HEK293 (cell line): ENCODE measurements at regions not wholly inside any gene's neighbourhood (a gene's known extent, or its start where the extent isn't known, plus 50 kb on each side); places are given as distances from the start of the nearest gene placed in this dataset.

Source experiments
- CTCF ChIA-PET: fragments of 350-600 bp; formaldehyde crosslinking; extraction: SDS; loops from one replicate; lab custom pipeline; 2021; ENCODE audit warnings: antibody characterized with exemption; lab: Yijun Ruan, JAX
- POLR2A ChIA-PET: fragments of 300-600 bp; formaldehyde crosslinking; extraction: SDS; loops from one replicate; lab custom pipeline; 2020; ENCODE audit warnings: antibody characterized with exemption, inconsistent platforms; lab: Yijun Ruan, JAX
- H3K27ac ChIP-seq: fragments of 200-500 bp; sonication (Bioruptor generic); 2 replicates; pipeline ENCODE4 v1.5.1; 2014; ENCODE audit warnings: low read depth, low read length, control low read depth, inconsistent platforms; ENCODE audit errors: extremely low read depth
- H3K36me3 ChIP-seq, 2 experiments: fragments of 200-500 bp in 1 of 2; sonication (Bioruptor generic) in 1 of 2; 1 replicate in 1 of 2; 2 replicates in 1 of 2; pipeline ENCODE4 v1.5.1; 2014 to 2017; ENCODE audit warnings: inconsistent platforms in 2 of 2, low read length in 2 of 2; ENCODE audit not compliant: control insufficient read depth in 2 of 2, insufficient read depth in 1 of 2
- H3K4me1 ChIP-seq: fragments of 200-500 bp; sonication (Bioruptor generic); 2 replicates; pipeline ENCODE4 v1.5.1; 2014; ENCODE audit warnings: mild to moderate bottlenecking, low read length, inconsistent platforms; ENCODE audit not compliant: control insufficient read depth, insufficient read depth
- H3K4me3 ChIP-seq: 2 replicates; pipeline ENCODE4 v1.5.1; 2011; ENCODE audit warnings: low read depth, mild to moderate bottlenecking, control low read depth, low read length, moderate library complexity
- H3K9me3 ChIP-seq: fragments of 200-500 bp; sonication (Bioruptor generic); 2 replicates; pipeline ENCODE4 v1.5.1; 2014; ENCODE audit warnings: low read depth, low read length, inconsistent platforms; ENCODE audit not compliant: control insufficient read depth, insufficient read depth
- GLIS2 ChIP-seq: fragments of 450-650 bp; formaldehyde crosslinking; IDR thresholded peaks from 2 replicates; pipeline ENCODE4 v1.5.1; 2016; ENCODE audit warnings: missing biosample characterization, missing genetic modification characterization
- HOXC10 ChIP-seq: sonication (generic); formaldehyde crosslinking; IDR thresholded peaks from 2 replicates; pipeline ENCODE4 v1.8.1; 2023; ENCODE audit warnings: mild to moderate bottlenecking, missing genetic modification reagents
- KLF9 ChIP-seq: fragments of 450-650 bp; formaldehyde crosslinking; IDR thresholded peaks from 2 replicates; pipeline ENCODE4 v1.5.1; 2016; ENCODE audit warnings: missing biosample characterization, missing genetic modification characterization, low read depth
- PRDM1 ChIP-seq: fragments of 450-650 bp; formaldehyde crosslinking; IDR thresholded peaks from 2 replicates; pipeline ENCODE4; 2016; ENCODE audit warnings: missing biosample characterization, missing genetic modification characterization
- REST ChIP-seq: fragments of 450-650 bp; formaldehyde crosslinking; IDR thresholded peaks from 2 replicates; pipeline ENCODE4 v1.5.1; 2016; ENCODE audit warnings: missing biosample characterization, missing genetic modification characterization
- ZBTB20 ChIP-seq: fragments of 450-650 bp; formaldehyde crosslinking; IDR thresholded peaks from 2 replicates; pipeline ENCODE4 v1.5.1; 2016; ENCODE audit warnings: missing biosample characterization, missing genetic modification characterization
- ZBTB44 ChIP-seq: fragments of 450-650 bp; IDR thresholded peaks from 2 replicates; pipeline ENCODE4 v1.5.1; 2018; ENCODE audit warnings: missing biosample characterization, mild to moderate bottlenecking, missing genetic modification characterization
- ZNF140 ChIP-seq: fragments of 450-650 bp; formaldehyde crosslinking; IDR thresholded peaks from 2 replicates; pipeline ENCODE4 v1.5.1; 2016; ENCODE audit warnings: missing biosample characterization, missing genetic modification characterization
- ZNF175 ChIP-seq: fragments of 450-650 bp; formaldehyde crosslinking; IDR thresholded peaks from 2 replicates; pipeline ENCODE4 v1.5.1; 2016; ENCODE audit warnings: missing biosample characterization, missing genetic modification characterization
- ZNF2 ChIP-seq: fragments of 450-650 bp; formaldehyde crosslinking; IDR thresholded peaks from 2 replicates; pipeline ENCODE4 v1.5.1; 2016; ENCODE audit warnings: missing biosample characterization, missing genetic modification characterization
- ZNF202 ChIP-seq: fragments of 450-650 bp; formaldehyde crosslinking; IDR thresholded peaks from 2 replicates; pipeline ENCODE4 v1.5.1; 2016; ENCODE audit warnings: missing biosample characterization, missing genetic modification characterization, borderline replicate concordance
- ZNF211 ChIP-seq: fragments of 450-650 bp; formaldehyde crosslinking; IDR thresholded peaks from 2 replicates; pipeline ENCODE4 v1.5.1; 2016; ENCODE audit warnings: low read depth, missing biosample characterization, missing genetic modification characterization
- ZNF221 ChIP-seq: fragments of 450-650 bp; formaldehyde crosslinking; IDR thresholded peaks from 2 replicates; pipeline ENCODE4 v1.5.1; 2017; ENCODE audit warnings: missing biosample characterization, missing genetic modification characterization, borderline replicate concordance
- ZNF366 ChIP-seq: fragments of 450-650 bp; formaldehyde crosslinking; conservative IDR thresholded peaks from 2 replicates; pipeline ENCODE4 v1.5.1; 2016; ENCODE audit warnings: missing biosample characterization, missing genetic modification characterization
- ZNF48 ChIP-seq: fragments of 450-650 bp; formaldehyde crosslinking; IDR thresholded peaks from 2 replicates; pipeline ENCODE4 v1.5.1; 2016; ENCODE audit warnings: missing biosample characterization, missing genetic modification characterization
- ZNF521 ChIP-seq: fragments of 450-650 bp; formaldehyde crosslinking; IDR thresholded peaks from 2 replicates; pipeline ENCODE4 v1.5.1; 2017; ENCODE audit warnings: missing biosample characterization, mild to moderate bottlenecking, missing genetic modification characterization
- ZNF530 ChIP-seq: fragments of 450-650 bp; formaldehyde crosslinking; IDR thresholded peaks from 2 replicates; pipeline ENCODE4 v1.5.1; 2016; ENCODE audit warnings: low read depth, missing biosample characterization, missing genetic modification characterization
- ZNF600 ChIP-seq: fragments of 450-650 bp; formaldehyde crosslinking; IDR thresholded peaks from 2 replicates; pipeline ENCODE4 v1.5.1; 2016; ENCODE audit warnings: missing biosample characterization, missing genetic modification characterization
- ZNF621 ChIP-seq: fragments of 450-650 bp; formaldehyde crosslinking; IDR thresholded peaks from 2 replicates; pipeline ENCODE4 v1.5.1; 2017; ENCODE audit warnings: missing biosample characterization, missing genetic modification characterization
- ZNF624 ChIP-seq: fragments of 450-650 bp; formaldehyde crosslinking; IDR thresholded peaks from 2 replicates; pipeline ENCODE4 v1.5.1; 2017; ENCODE audit warnings: missing biosample characterization, missing genetic modification characterization
- ZNF677 ChIP-seq: fragments of 450-650 bp; IDR thresholded peaks from 2 replicates; pipeline ENCODE4 v1.5.0; 2018; ENCODE audit warnings: missing biosample characterization, mild to moderate bottlenecking, missing genetic modification characterization, moderate library complexity
- ZNF768 ChIP-seq: fragments of 450-650 bp; formaldehyde crosslinking; IDR thresholded peaks from 2 replicates; pipeline ENCODE4 v1.5.1; 2018; ENCODE audit warnings: missing biosample characterization, mild to moderate bottlenecking, missing genetic modification characterization
- ZSCAN23 ChIP-seq: fragments of 450-650 bp; formaldehyde crosslinking; IDR thresholded peaks from 2 replicates; pipeline ENCODE4 v1.5.1; 2016; ENCODE audit warnings: missing biosample characterization, missing genetic modification characterization
- TF ChIP-seq, protein P1 (sequence below): fragments of 450-650 bp; formaldehyde crosslinking; IDR thresholded peaks from 2 replicates; pipeline ENCODE4; 2016; ENCODE audit warnings: missing biosample characterization, missing genetic modification characterization
- TF ChIP-seq, protein P2 (sequence below): fragments of 450-650 bp; formaldehyde crosslinking; IDR thresholded peaks from 2 replicates; pipeline ENCODE4 v1.5.1; 2016; ENCODE audit warnings: missing biosample characterization, missing genetic modification characterization

DNA sequence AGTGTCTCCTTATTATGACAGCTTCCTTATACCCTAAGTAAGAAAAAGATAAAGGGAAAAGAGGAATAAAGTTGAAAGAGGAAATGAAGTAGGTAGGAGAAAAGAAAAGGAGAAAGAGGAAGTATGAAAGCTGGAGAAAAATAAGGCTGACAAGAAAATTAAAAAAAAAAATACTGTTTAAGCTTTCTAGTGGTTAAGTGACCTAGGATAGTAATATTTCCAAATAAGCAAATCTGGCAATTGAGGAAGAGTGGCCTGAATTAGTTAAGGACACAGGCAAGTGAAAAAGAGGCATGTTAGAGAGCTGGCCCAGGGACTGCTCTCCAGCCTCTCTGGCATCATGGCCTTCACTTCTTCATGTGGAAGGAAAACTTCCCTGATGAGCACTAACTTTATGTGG lies 76.5 kb upstream of the ADGRF1 start:
- Histone ChIP-seq H3K4me1 (no peaks in the 10 kb centered on the region), H3K36me3 (no peaks in the 10 kb centered on the region), H3K4me3 (no peak overlapping the region)
- ChIA-PET CTCF (interaction anchor here (1.4 to 2.3 kb wide), 2 partner anchors 13 to 20 kb away, joined by 3 to 13 read pairs; no protein-coding TSS in a partner anchor), POLR2A (no interaction called here)
- no peak for TF ChIP-seq ZNF2
- no peak for TF ChIP-seq PRDM1 (tag by site-specific recombination)
- TF ChIP-seq ZNF366: no peak
- TF ChIP-seq, protein P1, sequence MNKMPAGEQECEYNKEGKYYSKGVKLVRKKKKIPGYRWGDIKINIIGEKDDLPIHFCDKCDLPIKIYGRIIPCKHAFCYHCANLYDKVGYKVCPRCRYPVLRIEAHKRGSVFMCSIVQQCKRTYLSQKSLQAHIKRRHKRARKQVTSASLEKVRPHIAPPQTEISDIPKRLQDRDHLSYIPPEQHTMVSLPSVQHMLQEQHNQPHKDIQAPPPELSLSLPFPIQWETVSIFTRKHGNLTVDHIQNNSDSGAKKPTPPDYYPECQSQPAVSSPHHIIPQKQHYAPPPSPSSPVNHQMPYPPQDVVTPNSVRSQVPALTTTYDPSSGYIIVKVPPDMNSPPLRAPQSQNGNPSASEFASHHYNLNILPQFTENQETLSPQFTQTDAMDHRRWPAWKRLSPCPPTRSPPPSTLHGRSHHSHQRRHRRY (tag by site-specific recombination): no peak
- TF ChIP-seq ZNF202 (tag by site-specific recombination): no peak
- no peak for TF ChIP-seq ZBTB44 (tag by site-specific recombination)
- TF ChIP-seq ZNF530: no peak
- no peak for TF ChIP-seq ZNF48 (tag by site-specific recombination)
- no peak for TF ChIP-seq ZNF221 (tag by site-specific recombination)
- TF ChIP-seq GLIS2 (tag by site-specific recombination): no peak
- TF ChIP-seq KLF9 (tag by site-specific recombination): no peak
- no peak for TF ChIP-seq ZNF600 (tag by site-specific recombination)
- no peak for TF ChIP-seq ZSCAN23 (tag by site-specific recombination)
- TF ChIP-seq ZNF768: no peak
- no peak for TF ChIP-seq HOXC10 (CRISPR knock-in tag)
- no peak for TF ChIP-seq ZBTB20 (tag by site-specific recombination)
- TF ChIP-seq, all 188 proteins: peak for 0
- Histone ChIP-seq H3K9me3 (no peaks in the 10 kb centered on the region), H3K27ac (no peak overlapping the region)

- no peak overlapping the region for H3K4me3 ChIP-seq
- ChIA-PET CTCF (interaction anchor here (0.6 to 1.8 kb wide), 4 partner anchors 18 to 482 kb away, joined by 3 to 6 read pairs (median 5); no protein-coding TSS in a partner anchor), POLR2A (no interaction called here)
- H3K4me1 ChIP-seq: no peaks in the 10 kb centered on the region
- no peak overlapping the region for H3K27ac ChIP-seq
- H3K36me3 ChIP-seq: no peaks in the 10 kb centered on the region
- no peaks in the 10 kb centered on the region for H3K9me3 ChIP-seq
- TF ChIP-seq, protein P2, sequence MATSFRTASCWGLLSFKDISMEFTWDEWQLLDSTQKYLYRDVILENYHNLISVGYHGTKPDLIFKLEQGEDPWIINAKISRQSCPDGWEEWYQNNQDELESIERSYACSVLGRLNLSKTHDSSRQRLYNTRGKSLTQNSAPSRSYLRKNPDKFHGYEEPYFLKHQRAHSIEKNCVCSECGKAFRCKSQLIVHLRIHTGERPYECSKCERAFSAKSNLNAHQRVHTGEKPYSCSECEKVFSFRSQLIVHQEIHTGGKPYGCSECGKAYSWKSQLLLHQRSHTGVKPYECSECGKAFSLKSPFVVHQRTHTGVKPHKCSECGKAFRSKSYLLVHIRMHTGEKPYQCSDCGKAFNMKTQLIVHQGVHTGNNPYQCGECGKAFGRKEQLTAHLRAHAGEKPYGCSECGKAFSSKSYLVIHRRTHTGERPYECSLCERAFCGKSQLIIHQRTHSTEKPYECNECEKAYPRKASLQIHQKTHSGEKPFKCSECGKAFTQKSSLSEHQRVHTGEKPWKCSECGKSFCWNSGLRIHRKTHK (tag by site-specific recombination): no peak
- no peak for TF ChIP-seq ZNF521 (tag by site-specific recombination)
Observed at GRCh38 chr6:47117314-47117713, 75.2 kb upstream of the ADGRF1 start.

GRCh38 chr6:47116606-47117005 lies 74.5 kb upstream of the ADGRF1 start:
- no peaks in the 10 kb centered on the region for H3K4me1 ChIP-seq
- ChIA-PET CTCF (interaction anchor here (0.6 to 1.8 kb wide), 6 partner anchors 18 to 483 kb away, joined by 3 to 6 read pairs (median 4); no protein-coding TSS in a partner anchor), POLR2A (no interaction called here)
- H3K9me3 ChIP-seq: no peaks in the 10 kb centered on the region
- no peaks in the 10 kb centered on the region for H3K36me3 ChIP-seq
- H3K4me3 ChIP-seq: no peak overlapping the region
- H3K27ac ChIP-seq: no peak overlapping the region
- no peak for TF ChIP-seq ZNF175 (tag by site-specific recombination)
- TF ChIP-seq ZNF211 (tag by site-specific recombination): no peak
- TF ChIP-seq ZNF621 (tag by site-specific recombination): no peak
- no peak for TF ChIP-seq ZNF677 (tag by site-specific recombination)
- TF ChIP-seq REST (tag by site-specific recombination): no peak
- no peak for TF ChIP-seq ZNF624
- no peak for TF ChIP-seq ZNF140 (tag by site-specific recombination)
